Type B pancreatic cell (in vitro differentiated cells): ENCODE measurements at regions not wholly inside any gene's neighbourhood (a gene's known extent, or its start where the extent isn't known, plus 50 kb on each side); places are given as distances from the start of the nearest gene placed in this dataset.

Experiments used
- DNase-seq: peaks from one replicate; pipeline ENCODE4 v3.0.0; 2021; ENCODE audit warnings: mixed read lengths; ENCODE audit not compliant: unreplicated experiment; ENCODE audit errors: extremely low spot score
- H3K27ac Mint-ChIP-seq: 2 replicates; pipeline ENCODE4 v1.8.0; 2021; ENCODE audit warnings: mild to moderate bottlenecking, mixed read lengths
- H3K27me3 Mint-ChIP-seq: 2 replicates; pipeline ENCODE4 v1.8.0; 2021; ENCODE audit warnings: mixed read lengths
- H3K36me3 Mint-ChIP-seq: 2 replicates; pipeline ENCODE4 v1.8.0; 2021; ENCODE audit warnings: mixed read lengths
- H3K4me1 Mint-ChIP-seq: one replicate; pipeline ENCODE4 v1.8.0; 2021; ENCODE audit warnings: mixed read lengths; ENCODE audit not compliant: unreplicated experiment
- H3K4me3 Mint-ChIP-seq: 2 replicates; pipeline ENCODE4 v1.8.0; 2021; ENCODE audit warnings: mild to moderate bottlenecking, mixed read lengths
- H3K9me3 Mint-ChIP-seq: 2 replicates; pipeline ENCODE4 v1.8.0; 2021; ENCODE audit warnings: mixed read lengths
- TF ChIP-seq, protein P1 (sequence below): fragments of 200-600 bp; sonication (generic); conservative IDR thresholded peaks from 2 replicates; pipeline ENCODE4 v1.5.0; 2021; ENCODE audit warnings: antibody characterized with exemption, mild to moderate bottlenecking

DNA sequence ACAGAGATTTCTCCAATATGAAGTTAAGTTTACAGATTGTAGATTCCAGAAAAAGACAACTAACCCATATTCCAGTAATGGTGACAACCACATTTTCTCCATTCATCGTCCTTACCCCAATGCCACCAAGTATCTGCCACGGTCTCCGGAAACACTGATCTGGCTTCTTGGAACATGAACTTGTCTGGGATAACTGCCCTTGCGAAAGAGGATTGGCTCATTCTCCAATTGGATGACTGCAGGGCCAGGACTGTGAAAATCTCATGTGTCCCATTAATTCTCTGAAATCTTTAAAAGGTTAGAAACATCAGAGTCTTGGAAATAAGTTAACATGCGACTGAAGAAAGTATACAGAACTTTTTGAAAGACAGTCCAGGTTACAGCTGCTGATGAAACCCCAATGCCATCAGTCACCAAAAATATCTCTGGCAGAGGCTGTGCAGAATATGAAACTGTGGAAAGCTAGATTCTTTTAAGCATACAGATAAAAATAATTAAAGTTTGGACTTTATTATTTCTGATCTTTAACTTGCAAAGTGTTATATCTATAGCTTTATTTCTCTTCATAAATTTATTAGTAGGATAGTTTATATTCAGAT lies 496.9 kb downstream of the PPARGC1A start:
- Mint-ChIP-seq H3K36me3 (no peaks in the 10 kb centered on the region), H3K27ac (no peak overlapping the region), H3K27me3 (no peaks in the 10 kb centered on the region), H3K4me1 (no peaks in the 10 kb centered on the region), H3K4me3 (no peak overlapping the region), H3K9me3 (no peaks in the 10 kb centered on the region)
- no peak for DNase-seq
- TF ChIP-seq, protein P1, sequence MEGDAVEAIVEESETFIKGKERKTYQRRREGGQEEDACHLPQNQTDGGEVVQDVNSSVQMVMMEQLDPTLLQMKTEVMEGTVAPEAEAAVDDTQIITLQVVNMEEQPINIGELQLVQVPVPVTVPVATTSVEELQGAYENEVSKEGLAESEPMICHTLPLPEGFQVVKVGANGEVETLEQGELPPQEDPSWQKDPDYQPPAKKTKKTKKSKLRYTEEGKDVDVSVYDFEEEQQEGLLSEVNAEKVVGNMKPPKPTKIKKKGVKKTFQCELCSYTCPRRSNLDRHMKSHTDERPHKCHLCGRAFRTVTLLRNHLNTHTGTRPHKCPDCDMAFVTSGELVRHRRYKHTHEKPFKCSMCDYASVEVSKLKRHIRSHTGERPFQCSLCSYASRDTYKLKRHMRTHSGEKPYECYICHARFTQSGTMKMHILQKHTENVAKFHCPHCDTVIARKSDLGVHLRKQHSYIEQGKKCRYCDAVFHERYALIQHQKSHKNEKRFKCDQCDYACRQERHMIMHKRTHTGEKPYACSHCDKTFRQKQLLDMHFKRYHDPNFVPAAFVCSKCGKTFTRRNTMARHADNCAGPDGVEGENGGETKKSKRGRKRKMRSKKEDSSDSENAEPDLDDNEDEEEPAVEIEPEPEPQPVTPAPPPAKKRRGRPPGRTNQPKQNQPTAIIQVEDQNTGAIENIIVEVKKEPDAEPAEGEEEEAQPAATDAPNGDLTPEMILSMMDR, result no peak

DNA sequence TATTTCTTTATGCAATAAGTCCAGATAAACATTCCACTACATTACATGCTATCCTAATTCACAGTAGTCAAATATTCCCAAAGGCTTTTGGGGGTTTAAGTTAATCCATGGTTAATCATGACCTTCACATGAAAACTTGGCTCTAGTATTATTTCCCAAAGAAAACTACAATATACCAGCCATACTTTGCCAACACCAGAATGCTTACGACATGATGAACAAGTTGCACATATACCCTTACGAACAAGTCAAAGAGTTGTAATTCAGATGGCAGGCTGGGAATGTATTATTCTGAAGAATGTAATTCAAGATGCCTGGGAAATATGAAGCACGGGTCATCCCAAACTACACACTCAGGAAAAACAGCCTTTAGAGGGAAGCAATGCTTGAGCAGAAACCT lies 499.6 kb downstream of the PPARGC1A start:
- Mint-ChIP-seq H3K27ac (no peak overlapping the region), H3K27me3 (no peaks in the 10 kb centered on the region)

DNA sequence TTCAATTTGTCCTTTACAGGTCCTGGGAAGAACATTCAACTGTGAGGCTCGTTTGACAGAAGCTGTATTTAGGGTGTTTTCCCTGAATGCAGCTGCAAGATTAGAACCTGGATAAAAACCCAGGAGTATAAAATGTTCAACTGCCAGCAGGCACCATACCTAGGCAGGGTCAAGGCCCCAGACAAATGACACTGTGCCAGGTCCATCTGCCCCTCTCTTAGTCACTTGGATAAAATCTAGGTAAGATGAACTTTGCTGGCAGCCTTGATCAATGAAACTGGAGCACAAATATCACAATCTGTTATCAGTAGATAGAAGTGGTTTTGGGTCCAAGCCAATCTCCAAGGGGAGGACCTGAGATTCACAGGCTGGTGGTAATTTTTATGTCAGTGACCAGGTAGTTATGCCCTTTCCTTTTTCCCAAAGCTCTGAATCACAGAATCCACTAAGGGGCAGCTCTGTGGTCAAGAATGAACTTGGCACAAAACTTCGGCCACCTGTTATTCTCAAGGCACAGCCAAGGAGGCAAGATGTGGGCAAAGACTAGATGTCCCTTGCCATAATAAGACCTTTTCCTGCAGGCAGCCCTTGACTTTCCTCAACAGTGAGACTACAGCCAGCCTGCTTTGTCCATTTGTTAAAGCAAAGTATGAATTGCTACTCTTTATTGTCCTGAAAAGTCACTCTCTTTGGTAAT lies 501.0 kb downstream of the PPARGC1A start:
- TF ChIP-seq, protein P1, result no peak
- no peaks in the 10 kb centered on the region for H3K27me3 Mint-ChIP-seq
- H3K4me3 Mint-ChIP-seq, result no peak overlapping the region

More for the DNA sequence above, 499.6 kb downstream of the PPARGC1A start:
- Mint-ChIP-seq H3K4me1 (no peaks in the 10 kb centered on the region), H3K4me3 (no peak overlapping the region), H3K36me3 (no peaks in the 10 kb centered on the region), H3K9me3 (no peaks in the 10 kb centered on the region)
- DNase-seq, result no peak
- TF ChIP-seq, protein P1, result no peak

DNA sequence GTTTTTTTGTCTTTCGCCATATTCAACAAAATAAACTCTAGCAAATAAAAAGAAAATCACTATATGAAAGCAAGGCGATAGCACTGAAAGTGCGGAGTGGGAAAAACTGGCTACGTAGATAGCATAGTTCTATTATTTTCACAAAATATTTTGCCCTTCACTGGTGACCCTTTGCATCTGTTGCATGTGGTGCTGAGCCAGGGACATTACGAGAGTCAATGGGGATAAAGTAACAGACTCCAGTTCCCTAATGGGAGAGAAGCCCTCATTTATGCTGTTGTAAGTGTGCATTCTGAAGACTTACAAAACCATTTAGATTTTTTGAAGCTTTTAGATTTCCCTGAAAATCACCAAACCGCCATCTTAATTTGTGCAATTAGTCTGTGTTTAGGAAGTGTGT lies 501.6 kb downstream of the PPARGC1A start:
- no peaks in the 10 kb centered on the region for H3K36me3 Mint-ChIP-seq
- no peaks in the 10 kb centered on the region for H3K9me3 Mint-ChIP-seq
- no peak for DNase-seq
- TF ChIP-seq, protein P1, result no peak
- H3K27ac Mint-ChIP-seq, result no peak overlapping the region
- H3K4me1 Mint-ChIP-seq, result no peaks in the 10 kb centered on the region
- H3K4me3 Mint-ChIP-seq, result no peak overlapping the region
- no peaks in the 10 kb centered on the region for H3K27me3 Mint-ChIP-seq

More for the DNA sequence above, 501.0 kb downstream of the PPARGC1A start:
- H3K36me3 Mint-ChIP-seq, result no peaks in the 10 kb centered on the region
- no peak overlapping the region for H3K27ac Mint-ChIP-seq
- no peak for DNase-seq
- H3K4me1 Mint-ChIP-seq, result no peaks in the 10 kb centered on the region
- H3K9me3 Mint-ChIP-seq, result no peaks in the 10 kb centered on the region

DNA sequence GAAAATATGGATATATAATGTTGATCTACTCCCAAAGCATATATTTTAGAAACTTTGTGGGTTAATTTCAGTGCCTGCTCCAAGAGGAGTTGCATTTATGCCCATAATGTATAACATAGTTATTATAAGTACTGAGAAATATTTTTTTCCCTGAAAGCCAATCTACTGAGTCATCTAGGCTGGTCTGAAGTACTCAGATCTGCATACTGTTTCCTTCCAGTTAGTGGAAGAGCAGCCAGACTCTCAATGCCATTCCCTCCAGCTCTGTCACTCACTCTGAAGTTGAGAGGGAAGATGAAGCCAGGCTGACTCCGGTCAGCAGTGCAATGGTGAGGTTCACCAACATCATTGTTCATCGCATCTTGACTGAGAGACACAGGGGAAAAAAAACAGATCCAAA lies 505.1 kb downstream of the PPARGC1A start:
- DNase-seq, result no peak
- Mint-ChIP-seq H3K36me3 (no peaks in the 10 kb centered on the region), H3K27ac (no peak overlapping the region), H3K27me3 (no peaks in the 10 kb centered on the region), H3K9me3 (no peaks in the 10 kb centered on the region), H3K4me3 (no peak overlapping the region), H3K4me1 (no peaks in the 10 kb centered on the region)
- TF ChIP-seq, protein P1, result no peak
